SH-SY5Y (cell line): ENCODE measurements at regions not wholly inside any gene's neighbourhood (a gene's known extent, or its start where the extent isn't known, plus 50 kb on each side); places are given as distances from the start of the nearest gene placed in this dataset.

Source experiments
- GATA2 ChIP-seq: IDR thresholded peaks from 2 replicates; pipeline ENCODE4 v1.6.1; 2011; ENCODE audit warnings: mild to moderate bottlenecking, low read depth, low read length
- GATA3 ChIP-seq: IDR thresholded peaks from 2 replicates; pipeline ENCODE4 v1.6.1; 2011; ENCODE audit warnings: low read depth, mild to moderate bottlenecking, low read length, moderate library complexity

DNA sequence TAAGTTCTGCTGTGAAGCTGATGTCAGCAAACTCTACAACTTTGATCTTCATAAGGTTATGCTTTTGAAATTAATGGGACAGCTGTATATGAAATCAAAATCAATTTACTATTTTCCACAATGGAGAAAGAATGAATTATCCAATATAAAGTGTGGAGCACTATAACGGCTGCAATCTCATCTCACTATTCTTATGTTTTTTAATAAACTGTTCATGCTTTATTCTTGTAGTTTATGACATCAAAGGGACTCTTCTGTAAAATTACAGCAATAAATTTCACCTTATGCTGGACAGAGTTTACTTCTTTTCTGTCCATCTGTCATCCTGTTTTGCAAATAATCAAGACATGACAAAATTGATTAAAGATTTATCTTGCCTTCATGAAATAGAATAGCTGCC is 192.5 kb downstream of the TECRL start:
- TF ChIP-seq GATA2 = no peak
- TF ChIP-seq GATA3 = no peak

DNA sequence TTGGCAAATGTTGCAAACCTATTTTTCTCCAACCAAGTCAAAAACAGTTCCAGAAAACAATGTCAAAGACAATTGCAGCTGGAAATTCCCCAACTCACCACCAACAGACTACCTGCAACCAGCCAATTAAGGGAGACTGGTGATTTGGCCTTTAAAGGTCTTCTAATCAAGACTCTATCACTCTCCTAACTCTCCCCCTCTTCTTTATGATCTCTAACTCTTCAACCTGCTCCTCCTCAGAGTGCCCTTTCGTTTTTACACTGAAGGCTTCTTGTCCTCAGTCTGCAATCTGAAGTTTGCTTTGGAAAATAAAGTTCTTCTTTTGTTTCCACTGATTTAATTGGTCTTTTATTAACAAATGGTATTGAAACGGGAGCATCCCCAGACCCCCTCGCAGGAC is 203.9 kb downstream of the TECRL start:
- TF ChIP-seq GATA3 = no peak
- no peak for TF ChIP-seq GATA2

DNA sequence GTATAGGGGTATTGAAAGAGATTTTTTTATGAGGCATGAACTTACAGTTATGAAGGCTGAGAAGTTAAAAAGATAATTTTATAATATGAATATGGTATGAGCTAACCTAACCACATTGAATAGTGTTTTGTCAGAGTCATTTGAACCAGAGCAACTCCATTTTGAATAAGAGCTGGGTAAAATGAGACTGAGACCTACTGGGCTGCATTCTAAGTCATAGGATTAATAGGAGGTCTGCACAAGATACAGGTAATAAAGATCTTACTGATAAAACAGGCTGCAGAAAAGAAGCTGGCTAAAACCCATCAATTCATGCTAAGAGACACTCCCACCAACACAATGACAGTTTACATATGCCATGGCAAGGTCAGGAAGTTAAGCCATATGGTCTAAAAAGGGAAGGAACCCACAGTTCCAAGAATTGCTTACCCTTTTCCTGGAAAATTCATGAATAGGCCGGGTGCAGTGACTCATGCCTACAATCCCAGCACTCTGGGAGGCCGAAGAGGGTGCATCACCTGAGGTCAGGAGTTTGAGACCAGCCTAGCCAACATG is 209.2 kb downstream of the TECRL start:
- TF ChIP-seq GATA2 (no peak), GATA3 (no peak)

DNA sequence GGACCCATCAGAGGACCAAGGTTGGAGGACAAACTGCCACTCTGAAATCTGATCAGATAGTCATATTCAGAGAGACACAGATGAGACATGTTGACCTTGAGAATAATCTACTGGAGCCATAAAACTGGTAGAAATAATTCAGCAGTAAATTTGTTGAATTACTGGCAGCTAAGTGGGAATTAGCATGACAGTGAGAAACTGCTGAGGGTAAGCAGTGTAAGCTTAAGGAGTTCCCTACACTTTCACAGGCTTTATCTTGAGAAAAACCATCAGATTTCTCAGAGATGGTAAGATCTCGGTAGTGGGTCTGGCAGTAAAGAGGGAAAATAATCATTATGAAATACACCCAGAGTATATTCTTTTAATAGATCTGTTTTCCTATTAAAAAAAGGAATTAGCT is 213.7 kb downstream of the TECRL start:
- TF ChIP-seq GATA2 (no peak), GATA3 (no peak)

DNA sequence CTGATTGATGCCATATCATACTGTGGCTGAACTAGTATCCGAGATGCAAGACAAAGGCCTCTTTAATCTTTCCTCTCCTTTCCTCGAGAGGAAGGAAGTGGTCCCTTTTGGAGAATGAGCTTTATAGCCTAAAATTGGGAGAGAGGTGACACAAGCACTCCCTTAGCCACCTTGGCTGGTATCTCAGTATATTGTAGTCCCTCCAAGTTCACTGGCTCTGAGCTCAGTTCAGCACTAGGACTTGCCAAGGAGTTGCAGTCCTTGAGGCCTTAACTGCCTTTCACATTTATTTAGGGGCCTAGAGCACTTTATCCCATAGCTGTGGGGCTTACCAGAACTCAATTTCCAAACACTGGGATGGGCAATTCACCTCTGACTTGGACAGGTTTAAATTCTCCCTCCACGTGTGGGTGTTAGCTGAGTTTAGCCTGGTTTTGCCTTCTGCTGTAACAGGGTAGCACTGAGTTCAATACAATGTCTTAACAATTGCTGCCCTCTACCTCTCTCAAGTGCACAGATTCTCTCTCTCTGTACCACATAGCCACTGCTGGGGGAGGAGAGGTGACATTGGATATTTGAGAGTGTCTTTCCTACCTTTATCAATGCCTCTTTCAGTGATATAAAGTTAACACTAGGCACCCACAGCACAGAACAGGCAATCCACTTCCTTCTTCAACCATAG is 216.4 kb downstream of the TECRL start:
- TF ChIP-seq GATA3 = no peak
- no peak for TF ChIP-seq GATA2

DNA sequence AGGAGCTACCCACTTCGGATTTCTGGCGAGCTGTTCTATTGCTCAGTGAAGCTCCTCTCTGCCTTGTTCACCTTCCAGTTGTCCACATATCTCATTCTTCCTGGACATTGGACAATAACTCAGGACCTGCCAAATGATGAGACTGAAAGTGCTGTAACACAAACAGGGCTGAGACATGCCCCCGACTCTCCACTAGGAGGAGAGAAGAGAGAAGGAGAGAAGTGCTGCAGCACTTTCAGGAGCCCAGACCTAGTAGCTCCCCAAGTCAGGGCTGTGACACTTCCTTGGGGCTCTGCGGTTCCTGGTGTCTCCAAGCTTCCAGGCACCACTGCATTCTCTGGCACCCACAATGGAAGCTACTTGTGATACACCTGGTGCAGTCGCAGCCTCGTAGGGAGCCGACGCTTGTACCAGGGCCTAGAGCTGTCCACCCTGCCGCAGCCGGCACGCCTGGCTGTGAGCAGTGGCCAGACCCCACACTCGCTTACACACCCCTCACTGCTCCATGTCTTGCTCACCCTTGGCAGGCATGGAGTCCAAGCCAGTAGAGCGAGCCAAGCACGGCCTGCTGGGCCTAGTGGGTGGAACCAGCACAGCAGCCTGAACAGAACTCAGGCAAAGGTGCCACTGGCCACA is 234.9 kb downstream of the TECRL start:
- no peak for TF ChIP-seq GATA3
- no peak for TF ChIP-seq GATA2

DNA sequence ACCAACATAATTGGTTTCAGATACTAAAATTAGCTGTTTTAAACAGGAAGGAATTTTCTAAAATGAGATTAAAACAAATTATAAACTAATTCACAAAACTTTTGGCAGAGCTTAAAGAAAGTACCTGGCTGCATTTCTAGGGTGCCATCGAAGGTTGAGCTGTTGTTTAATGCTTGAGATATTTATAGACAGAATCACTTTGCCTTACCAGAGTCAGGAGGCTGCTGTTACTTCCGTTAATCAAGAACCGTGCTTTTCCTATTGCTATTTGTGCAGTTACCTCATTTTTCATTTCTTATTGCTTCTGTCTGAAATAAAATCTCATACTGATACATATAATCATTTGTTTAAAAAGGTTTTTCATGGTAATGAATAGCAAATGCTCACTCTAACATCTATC is 242.9 kb downstream of the TECRL start:
- TF ChIP-seq GATA2 = no peak
- no peak for TF ChIP-seq GATA3

DNA sequence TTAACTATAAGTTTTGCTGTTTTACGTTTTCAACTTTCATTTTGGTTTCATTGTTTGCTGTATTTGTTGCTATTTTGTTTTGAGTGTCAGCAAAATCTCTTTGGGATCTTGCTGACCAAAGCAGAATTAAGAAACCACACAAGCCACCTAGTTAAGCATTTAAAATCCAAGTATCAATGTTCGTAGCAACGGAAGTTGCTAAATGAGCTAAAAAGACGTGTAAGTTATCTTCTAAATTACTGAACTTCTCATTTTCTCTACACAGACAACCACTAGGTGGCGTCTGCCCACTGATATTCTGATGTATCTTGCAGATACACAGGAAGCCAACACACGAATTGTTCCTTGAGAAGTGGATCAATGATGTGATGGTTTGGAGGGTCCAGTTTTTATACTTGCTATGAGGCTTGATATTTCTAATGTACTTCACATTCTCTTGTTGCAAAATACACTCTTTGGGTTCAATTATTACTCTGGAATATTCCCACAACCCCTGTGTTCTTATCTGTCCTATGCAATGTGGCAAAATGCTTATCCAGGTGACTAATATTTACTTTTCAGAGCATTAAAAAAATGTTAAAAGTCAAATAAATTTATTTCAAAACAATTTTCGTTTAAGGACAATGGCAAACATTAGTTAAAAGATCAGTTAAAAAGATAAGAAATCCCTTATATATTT is 250.5 kb downstream of the TECRL start:
- TF ChIP-seq GATA3 (no peak), GATA2 (no peak)

DNA sequence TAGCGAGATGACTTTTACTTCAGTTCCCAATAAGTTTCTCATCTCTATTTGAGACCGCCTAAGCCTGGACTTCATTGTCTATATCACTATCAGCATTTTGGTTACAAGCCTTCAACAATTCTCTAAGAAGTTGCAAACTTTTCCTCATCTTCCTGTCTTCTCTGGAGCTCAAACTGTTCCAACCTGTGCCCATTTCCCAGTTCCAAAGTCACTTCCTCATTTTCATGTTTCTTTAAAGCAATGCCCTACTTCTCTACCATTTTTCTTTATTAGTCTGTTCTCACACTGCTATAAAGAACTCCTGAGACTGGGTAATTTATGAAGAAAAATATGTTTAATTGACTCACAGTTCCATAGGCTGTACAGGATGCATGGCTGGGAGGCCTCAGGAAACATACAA is 251.9 kb downstream of the TECRL start:
- TF ChIP-seq GATA2 (no peak), GATA3 (no peak)

DNA sequence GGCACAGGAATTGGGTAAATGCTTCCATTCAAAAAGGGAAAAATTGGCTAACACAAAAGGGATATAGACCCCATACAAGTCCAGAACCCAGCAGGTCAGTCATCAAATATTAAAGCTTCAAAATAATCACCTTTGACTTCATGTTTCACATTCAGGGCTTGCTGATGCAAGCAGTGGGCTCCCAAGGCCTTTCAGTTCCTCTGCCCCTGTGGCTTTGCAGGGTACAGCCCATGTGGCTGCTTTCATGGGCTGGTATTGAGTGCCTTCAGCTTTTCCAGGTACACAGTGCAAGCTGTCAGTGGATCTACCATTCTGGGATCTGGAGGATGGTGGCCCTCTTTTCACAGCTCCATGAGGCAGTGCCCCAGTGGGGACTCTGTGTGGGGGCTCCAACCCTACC is 253.0 kb downstream of the TECRL start:
- TF ChIP-seq GATA2 (no peak), GATA3 (no peak)

DNA sequence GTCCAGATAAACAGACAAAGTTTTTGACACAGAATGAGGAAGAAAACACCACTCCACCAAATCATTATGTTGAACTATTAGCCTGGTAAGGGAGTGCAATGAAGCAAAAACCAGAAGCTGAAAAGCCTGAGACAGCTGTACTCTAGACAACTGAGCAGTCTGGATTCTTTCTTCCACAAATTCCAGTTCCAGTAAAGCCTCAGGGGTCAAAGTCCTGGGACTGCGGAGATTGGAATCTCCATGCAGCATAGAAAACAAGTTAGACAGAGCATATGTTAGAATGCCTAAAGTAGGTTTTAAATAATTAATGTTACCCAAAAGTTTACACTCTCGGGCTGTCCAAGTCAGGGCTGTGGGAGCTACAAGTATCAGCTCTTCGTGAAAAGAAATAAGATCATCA is 263.2 kb downstream of the TECRL start:
- TF ChIP-seq GATA2 = peak; percentile 58; the same call in 1 of the 2 replicates
- no peak for TF ChIP-seq GATA3

DNA sequence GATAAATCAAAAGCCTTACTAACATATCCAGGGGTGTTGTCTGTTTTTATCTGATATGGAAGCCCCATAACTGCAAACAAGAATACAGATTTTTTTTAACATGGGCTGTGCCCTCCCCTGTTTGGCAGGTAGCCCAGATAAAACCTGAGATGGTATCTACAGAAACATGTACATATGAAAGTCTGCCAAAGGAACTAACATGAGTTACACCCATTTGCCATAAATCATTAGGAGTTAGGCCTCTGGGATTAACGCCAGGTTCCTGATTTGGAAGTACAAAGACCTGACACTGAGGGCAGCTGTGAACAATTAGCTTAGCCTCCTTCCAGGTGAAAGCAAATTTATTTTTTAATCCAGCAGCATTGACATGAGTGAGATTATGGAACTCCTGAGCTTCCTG is 264.3 kb downstream of the TECRL start:
- TF ChIP-seq GATA3 (0 out of 2 replicates have a peak, but pooled peaks have one; percentile 14), GATA2 (peak; percentile 70; the same call in 1 of the 2 replicates)

DNA sequence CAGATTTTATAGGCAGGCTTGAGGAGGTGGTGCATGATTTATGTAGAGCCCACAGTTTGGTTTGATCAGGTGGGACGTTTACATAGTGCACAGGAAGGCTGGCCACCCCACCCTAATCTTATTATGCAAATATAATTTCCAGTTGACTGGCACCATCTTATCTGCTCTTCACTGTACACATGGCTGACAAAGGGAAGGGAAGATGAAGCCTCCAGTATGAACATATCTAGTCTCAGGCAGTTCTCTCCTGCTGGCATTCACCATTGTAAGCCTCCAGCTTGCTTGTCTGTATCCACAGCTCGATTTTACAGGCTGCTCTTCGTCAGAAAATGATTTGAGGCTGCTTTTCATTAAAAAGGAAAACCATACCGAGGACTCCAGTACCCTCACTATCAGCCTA is 278.3 kb downstream of the TECRL start:
- TF ChIP-seq GATA2 (no peak), GATA3 (no peak)

DNA sequence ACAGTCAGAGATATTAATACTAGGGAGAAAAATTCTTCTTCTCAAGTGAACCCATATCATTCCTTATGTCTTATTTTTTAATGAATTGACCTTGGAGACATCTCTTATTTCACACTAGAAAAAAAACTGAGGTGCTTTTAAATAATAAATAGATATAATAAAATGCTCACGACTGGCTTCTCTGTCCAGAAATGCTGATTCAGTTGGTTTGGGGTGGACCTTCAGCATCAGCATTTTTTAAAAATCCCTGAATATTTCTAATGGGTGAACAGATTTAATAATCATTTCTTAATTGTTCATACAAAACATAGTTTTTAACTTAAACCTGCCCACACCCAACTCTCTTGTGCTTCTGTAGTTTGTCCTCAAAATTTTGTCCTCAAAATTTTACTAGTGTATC is 283.9 kb downstream of the TECRL start:
- TF ChIP-seq GATA2 = no peak
- TF ChIP-seq GATA3 = no peak

DNA sequence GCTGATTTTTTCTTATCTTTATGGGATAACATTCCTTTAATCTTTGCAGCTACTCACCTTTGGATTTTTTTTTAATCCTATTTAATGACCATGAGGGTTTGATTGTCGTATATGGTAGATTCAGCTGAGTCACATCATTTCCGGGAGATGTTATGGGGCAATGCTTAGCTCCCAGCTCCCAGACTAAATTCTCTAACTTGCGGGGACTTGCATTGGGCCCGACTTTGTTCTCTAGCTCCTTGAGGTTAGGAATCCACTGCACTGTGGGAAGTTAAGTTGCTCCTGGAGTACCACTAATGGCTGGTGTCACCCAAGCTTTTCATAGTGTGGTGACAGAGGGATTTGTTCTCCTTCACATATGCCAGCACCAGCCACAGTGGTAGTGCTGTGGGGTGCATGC is 287.4 kb downstream of the TECRL start:
- TF ChIP-seq GATA3 = no peak

DNA sequence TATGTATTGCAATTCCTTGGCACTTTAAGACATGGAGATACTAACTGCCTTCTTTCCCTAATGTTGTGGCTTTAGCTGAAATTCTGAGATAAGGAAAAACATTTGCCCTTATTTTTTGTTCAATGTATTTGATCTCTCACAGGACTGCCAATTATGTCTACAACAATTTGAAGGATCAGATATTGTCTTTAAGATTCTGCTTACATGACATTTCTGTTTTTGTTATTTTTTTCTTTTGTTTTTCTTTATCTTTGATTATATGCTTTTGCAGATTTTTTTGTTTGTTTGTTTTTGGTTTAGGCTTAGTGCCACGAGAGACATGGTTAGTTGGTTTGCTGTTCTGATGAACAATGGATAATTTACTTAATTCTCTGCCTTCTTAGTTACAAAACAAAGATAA is 303.3 kb downstream of the TECRL start:
- no peak for TF ChIP-seq GATA2
- TF ChIP-seq GATA3 = no peak
